WI38 (cell line): ENCODE measurements at regions not wholly inside any gene's neighbourhood (a gene's known extent, or its start where the extent isn't known, plus 50 kb on each side); places are given as distances from the start of the nearest gene placed in this dataset.

Experiments used
- H3K4me3 ChIP-seq: 2 replicates; pipeline ENCODE4 v1.5.1; 2011; ENCODE audit warnings: low read depth, mild to moderate bottlenecking, control low read depth, low read length
- CTCF ChIP-seq: IDR thresholded peaks from 2 replicates; pipeline ENCODE4 v1.5.1; 2012; ENCODE audit warnings: low read depth, mild to moderate bottlenecking, control low read depth, low read length

DNA sequence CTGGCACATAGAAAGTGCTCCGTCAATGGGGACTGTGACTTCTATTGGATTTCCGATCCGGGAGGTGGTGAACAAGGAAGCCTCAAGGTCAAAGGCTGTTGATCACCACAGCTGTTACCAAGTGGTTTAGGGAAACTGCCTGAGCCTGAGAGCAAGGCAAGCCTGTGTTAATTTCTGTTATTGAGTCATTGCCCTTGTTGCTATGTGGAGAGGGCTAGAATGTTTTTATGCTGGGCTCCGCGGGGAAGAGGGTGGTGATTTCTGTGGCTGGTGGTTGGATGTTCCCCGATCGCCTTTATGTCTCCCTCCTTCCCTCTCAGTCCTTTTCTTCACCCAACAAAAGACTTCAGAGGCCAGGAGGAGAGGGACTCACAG lies 108.5 kb upstream of the ALX4 start:
- TF ChIP-seq CTCF: no peak
- H3K4me3 ChIP-seq: no peak overlapping the region

DNA sequence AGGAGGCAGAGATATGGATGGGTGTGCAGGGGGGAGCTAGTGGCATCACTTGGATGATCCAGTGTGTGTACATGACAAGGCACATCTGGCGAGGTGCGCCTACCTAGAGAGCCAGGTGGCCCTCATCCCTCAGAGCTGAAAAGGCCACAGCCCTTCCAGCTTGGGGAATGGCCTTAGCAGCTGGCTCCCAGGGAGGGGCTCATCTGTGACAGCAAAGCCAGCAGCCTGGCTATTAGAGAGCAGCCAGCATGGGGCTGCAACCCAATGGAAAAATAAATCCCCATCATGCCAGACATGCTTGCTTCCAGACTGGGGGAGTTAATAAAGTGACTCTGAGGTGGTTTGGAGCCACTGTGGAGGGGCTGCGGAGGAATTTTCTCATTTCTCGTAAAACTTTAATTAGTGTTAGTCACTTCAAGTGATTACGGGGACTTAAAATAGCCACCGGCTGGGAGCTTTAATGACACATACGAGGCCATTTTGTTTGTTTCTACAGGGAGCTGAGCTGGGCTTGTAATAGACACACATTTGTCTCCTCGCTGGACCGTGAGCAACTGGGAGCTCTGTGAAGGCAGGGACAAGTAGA lies 111.2 kb upstream of the ALX4 start:
- H3K4me3 ChIP-seq: no peak overlapping the region
- no peak for TF ChIP-seq CTCF

- H3K4me3 ChIP-seq: no peak overlapping the region
- TF ChIP-seq CTCF: no peak
Observed at GRCh38 chr11:44423289-44423688, 113.3 kb upstream of the ALX4 start.

- no peak for TF ChIP-seq CTCF
Observed at GRCh38 chr11:44424841-44425240, 114.9 kb upstream of the ALX4 start.

GRCh38 chr11:44426119-44426518 lies 116.2 kb upstream of the ALX4 start:
- H3K4me3 ChIP-seq: no peak overlapping the region
- no peak for TF ChIP-seq CTCF

More at GRCh38 chr11:44424841-44425240, 114.9 kb upstream of the ALX4 start:
- no peak overlapping the region for H3K4me3 ChIP-seq

DNA sequence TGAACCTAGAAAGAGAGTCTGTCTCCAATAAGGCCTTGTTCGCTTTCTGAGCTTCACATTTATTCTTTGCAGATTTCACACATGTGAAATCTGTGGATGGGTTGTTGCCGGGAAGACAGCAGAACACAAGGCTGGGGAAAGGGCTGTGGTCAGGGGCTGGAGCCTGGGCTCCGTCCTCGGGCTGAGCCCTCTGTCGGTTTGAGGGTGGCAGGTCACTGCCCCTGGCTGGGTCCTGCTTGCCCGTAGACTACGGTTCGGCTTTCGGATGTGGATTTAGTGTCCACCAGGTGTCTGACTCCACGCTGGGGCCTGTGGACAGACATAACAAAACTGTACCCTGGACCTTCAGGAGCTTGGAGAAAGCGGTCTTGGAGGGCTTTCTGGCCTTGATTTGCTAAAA lies 117.0 kb upstream of the ALX4 start:
- H3K4me3 ChIP-seq: no peak overlapping the region
- TF ChIP-seq CTCF: no peak

GRCh38 chr11:44427432-44427831 lies 117.5 kb upstream of the ALX4 start:
- peak; percentile 27; the same call in 1 of the 2 replicates for TF ChIP-seq CTCF

More at GRCh38 chr11:44427432-44427831, 117.5 kb upstream of the ALX4 start:
- no peak overlapping the region for H3K4me3 ChIP-seq
